D721Med (cell line): ENCODE measurements at regions not wholly inside any gene's neighbourhood (a gene's known extent, or its start where the extent isn't known, plus 50 kb on each side); places are given as distances from the start of the nearest gene placed in this dataset.
"Not testable (repeated sequence)": the region's sequence is repeated elsewhere in the genome, so short reads cannot be mapped to it uniquely, and the experiment has no call there.

Experiments
- DNase-seq: peaks from one replicate; pipeline ENCODE4 v3.0.0; 2011; ENCODE audit warnings: low spot score; ENCODE audit not compliant: insufficient read length
- FAIRE-seq: peaks from 2 replicates; lab custom pipeline; 2011; peaks lifted over from hg19 to GRCh38; lab: Jason Lieb, UNC
- CTCF ChIP-seq: IDR thresholded peaks from 2 replicates; pipeline ENCODE4 v1.5.1; 2012; ENCODE audit warnings: mild to moderate bottlenecking, control low read depth; ENCODE audit not compliant: insufficient read depth; ENCODE audit errors: missing control alignments

GRCh38 chr15:56792211-56792610 is 58.9 kb upstream of the ZNF280D start:
- no peak for FAIRE-seq
- no peak for DNase-seq

GRCh38 chr15:56791521-56791920 is 58.2 kb upstream of the ZNF280D start:
- FAIRE-seq, DNase-seq: not testable (repeated sequence)

More at GRCh38 chr15:56792211-56792610, 58.9 kb upstream of the ZNF280D start:
- no peak for TF ChIP-seq CTCF

GRCh38 chr15:56788359-56788758 is 55.0 kb upstream of the ZNF280D start:
- no peak for TF ChIP-seq CTCF
- DNase-seq (no peak), FAIRE-seq (no peak)

GRCh38 chr15:56786966-56787365 is 53.7 kb upstream of the ZNF280D start:
- no peak for TF ChIP-seq CTCF
- DNase-seq (no peak), FAIRE-seq (no peak)

GRCh38 chr15:56783857-56784661 is 50.8 kb upstream of the ZNF280D start:
- DNase-seq (no peak), FAIRE-seq (no peak)
- no peak for TF ChIP-seq CTCF

- no peak for DNase-seq
- no peak for FAIRE-seq
- TF ChIP-seq CTCF, result no peak
These were observed 50.0 kb upstream of the ZNF280D start for GRCh38 chr15:56783156-56783856.
